HepG2 (cell line): ENCODE measurements at regions not wholly inside any gene's neighbourhood (a gene's known extent, or its start where the extent isn't known, plus 50 kb on each side); places are given as distances from the start of the nearest gene placed in this dataset.

Experiments
- ATAC-seq: fragments of 200-7000 bp; cut with Tn5 transposase; 3 replicates; pipeline ENCODE4 v1.9.1; 2020; ENCODE audit warnings: mild to moderate bottlenecking, moderate library complexity
- BruUV-seq: library from RNA; stranded (reverse); fragments of 400-500 nt; replicated peaks from 2 replicates; lab custom pipeline; 2021; lab: Mats Ljungman, UMichigan
- CTCF ChIA-PET: fragments of 300-600 bp; formaldehyde crosslinking; extraction: SDS; loops from one replicate; lab custom pipeline; 2021; ENCODE audit warnings: low total read pairs, inconsistent platforms, low intra/inter-chr PET ratio; lab: Yijun Ruan, JAX
- POLR2A ChIA-PET: fragments of 350-600 bp; sonication (Branson Sonifier 250); formaldehyde crosslinking; loops from one replicate; lab custom pipeline; 2020; ENCODE audit warnings: antibody characterized with exemption, inconsistent platforms; lab: Yijun Ruan, JAX
- DNase-seq: peaks from one replicate; pipeline ENCODE4 v3.0.0-alpha.2; 2015; ENCODE audit warnings: low spot score
- FAIRE-seq: peaks from 3 replicates; lab custom pipeline; 2011; peaks lifted over from hg19 to GRCh38; lab: Jason Lieb, UNC
- H2AFZ ChIP-seq: one replicate; pipeline ENCODE4 v1.6.1; 2011; ENCODE audit warnings: low read length, inconsistent platforms
- H3K27ac ChIP-seq: fragments of 300-600 bp; 3 replicates; pipeline ENCODE4 v1.8.0; 2011; ENCODE audit warnings: mixed run types, mild to moderate bottlenecking, mixed read lengths, low read length, inconsistent platforms; ENCODE audit not compliant: insufficient read depth; ENCODE audit errors: extremely low read length
- H3K27me3 ChIP-seq, 2 experiments: fragments of 200-600 bp in 1 of 2; 2 replicates in 1 of 2; 3 replicates in 1 of 2; pipeline versions ENCODE4 v1.6.0 to v1.8.0; 2011; ENCODE audit warnings: low read length in 2 of 2, mild to moderate bottlenecking in 2 of 2, moderate library complexity in 2 of 2, inconsistent platforms in 1 of 2; ENCODE audit not compliant: insufficient read depth in 2 of 2, control insufficient read depth in 1 of 2
- H3K36me3 ChIP-seq, 2 experiments: fragments of 200-600 bp in 1 of 2; replicated peaks in 1 of 2; 2 replicates in 1 of 2; 3 replicates in 1 of 2; pipeline versions ENCODE4 v1.5.1 to v1.8.0; 2011; ENCODE audit warnings: low read length in 2 of 2, inconsistent platforms in 1 of 2; ENCODE audit not compliant: insufficient read depth in 2 of 2, control insufficient read depth in 1 of 2
- H3K4me1 ChIP-seq: 2 replicates; pipeline ENCODE4 v1.5.1; 2012; ENCODE audit warnings: low read length, inconsistent platforms; ENCODE audit not compliant: insufficient read depth
- H3K4me2 ChIP-seq: 2 replicates; pipeline ENCODE4 v1.6.0; 2011; ENCODE audit warnings: low read depth, low read length, inconsistent platforms
- H3K4me3 ChIP-seq, 3 experiments: fragments of 200-600 bp in 1 of 3; sonication (generic), shearing (Covaris generic) in 1 of 3; replicated peaks in 1 of 3; 2 replicates each; pipeline ENCODE4 v1.5.1; 2011 to 2016; ENCODE audit warnings: low read length in 3 of 3, inconsistent platforms in 2 of 3, low read depth in 2 of 3, mild to moderate bottlenecking in 2 of 3, control low read depth in 1 of 3, mixed read lengths in 1 of 3; ENCODE audit not compliant: insufficient read depth in 1 of 3
- H3K79me2 ChIP-seq: one replicate; pipeline ENCODE4 v1.6.1; 2011; ENCODE audit warnings: low read length, inconsistent platforms; ENCODE audit not compliant: insufficient read depth
- H3K9ac ChIP-seq: 2 replicates; pipeline ENCODE4 v1.6.0; 2011; ENCODE audit warnings: mild to moderate bottlenecking, low read depth, low read length, inconsistent platforms; ENCODE audit not compliant: insufficient read depth
- H3K9me3 ChIP-seq: 2 replicates; pipeline ENCODE4 v1.5.1; 2012; ENCODE audit warnings: mild to moderate bottlenecking, low read length
- H4K20me1 ChIP-seq: 2 replicates; pipeline ENCODE4 v1.6.0; 2011; ENCODE audit warnings: inconsistent platforms, mild to moderate bottlenecking, low read length, moderate library complexity; ENCODE audit not compliant: insufficient read depth
- ERF ChIP-seq: IDR thresholded peaks from 2 replicates; pipeline ENCODE4 v1.6.1; 2018; ENCODE audit warnings: missing biosample characterization, missing genetic modification reagents
- FOXJ3 ChIP-seq: sonication (generic); formaldehyde crosslinking; IDR thresholded peaks from 2 replicates; pipeline ENCODE4 v1.4.0; 2020; ENCODE audit warnings: missing genetic modification reagents, mild to moderate bottlenecking, borderline replicate concordance
- GTF2F1 ChIP-seq: fragments of 150-350 bp; IDR thresholded peaks from 2 replicates; pipeline ENCODE4 v1.6.1; 2014; ENCODE audit warnings: low read length
- LCORL ChIP-seq, 2 experiments: fragments of 450-650 bp in 1 of 2; sonication (generic) in 1 of 2; formaldehyde crosslinking in 1 of 2; IDR thresholded peaks; 2 replicates each; pipeline versions ENCODE4 v1.5.0 to v1.6.1; 2017 to 2020; ENCODE audit warnings: antibody characterized with exemption in 1 of 2, missing genetic modification reagents in 1 of 2
- MLLT10 ChIP-seq: sonication (generic); formaldehyde crosslinking; IDR thresholded peaks from 2 replicates; pipeline ENCODE4 v1.4.0; 2020; ENCODE audit warnings: missing genetic modification reagents
- RBAK ChIP-seq: sonication (generic); formaldehyde crosslinking; IDR thresholded peaks from 2 replicates; pipeline ENCODE4 v1.5.1; 2020; ENCODE audit warnings: mild to moderate bottlenecking, missing genetic modification reagents
- SAP130 ChIP-seq: IDR thresholded peaks from 2 replicates; pipeline ENCODE4 v1.6.1; 2016; ENCODE audit warnings: low read depth
- ZMYM4 ChIP-seq: sonication (generic); formaldehyde crosslinking; IDR thresholded peaks from 2 replicates; pipeline ENCODE4 v1.8.1; 2023; ENCODE audit warnings: mild to moderate bottlenecking, missing genetic modification reagents
- ZNF160 ChIP-seq: sonication (generic); formaldehyde crosslinking; IDR thresholded peaks from 2 replicates; pipeline ENCODE4 v1.8.0; 2022; ENCODE audit warnings: mild to moderate bottlenecking, inconsistent platforms, missing genetic modification reagents
- ZNF253 ChIP-seq: sonication (generic); formaldehyde crosslinking; IDR thresholded peaks from 2 replicates; pipeline ENCODE4 v1.8.0; 2022; ENCODE audit warnings: mild to moderate bottlenecking, missing genetic modification reagents, borderline replicate concordance
- ZNF256 ChIP-seq: sonication (generic); formaldehyde crosslinking; conservative IDR thresholded peaks from 2 replicates; pipeline ENCODE4 v1.4.0; 2020; ENCODE audit warnings: missing genetic modification reagents
- ZNF292 ChIP-seq: sonication (generic); formaldehyde crosslinking; IDR thresholded peaks from 2 replicates; pipeline ENCODE4 v1.8.1; 2022; ENCODE audit warnings: mild to moderate bottlenecking, low read depth, missing genetic modification reagents, borderline replicate concordance
- ZNF383 ChIP-seq: sonication (generic); formaldehyde crosslinking; IDR thresholded peaks from 2 replicates; pipeline ENCODE4 v1.4.0; 2020; ENCODE audit warnings: missing genetic modification reagents, mild to moderate bottlenecking, borderline replicate concordance
- ZNF563 ChIP-seq: sonication (generic); formaldehyde crosslinking; IDR thresholded peaks from 2 replicates; pipeline ENCODE4 v1.8.0; 2022; ENCODE audit warnings: mild to moderate bottlenecking, moderate library complexity, missing genetic modification reagents
- ZNF577 ChIP-seq: sonication (generic); formaldehyde crosslinking; IDR thresholded peaks from 2 replicates; pipeline ENCODE4 v1.4.0; 2020; ENCODE audit warnings: mild to moderate bottlenecking, low read depth, missing genetic modification reagents, borderline replicate concordance
- ZNF816 ChIP-seq: sonication (generic); formaldehyde crosslinking; IDR thresholded peaks from 2 replicates; pipeline ENCODE4 v1.8.0; 2022; ENCODE audit warnings: missing genetic modification reagents, mild to moderate bottlenecking, borderline replicate concordance
- ZNF879 ChIP-seq: sonication (generic); formaldehyde crosslinking; IDR thresholded peaks from 2 replicates; pipeline ENCODE4 v1.8.1; 2023; ENCODE audit warnings: missing genetic modification reagents
- WGBS: methylation state at CpG from one replicate; pipeline ENCODE4 v1.1.6; 2017; ENCODE audit warnings: low lambda C conversion rate; 5-methylcytosine and 5-hydroxymethylcytosine counted together
- in situ Hi-C: cut with HindIII; loops from 2 replicates; pipeline ENCODE4 v1.10.0; 2017; ENCODE audit warnings: low pct_unique_long_range_greater_than_20kb; ENCODE audit not compliant: extremely low pct_ligation_motif_present
- intact Hi-C: fragments of 100-400 bp; cut with micrococcal nuclease; formaldehyde crosslinking; loops from one replicate; pipeline ENCODE4 v1.10.0; 2022; ENCODE audit not compliant: unreplicated experiment
- TF ChIP-seq, protein P1 (sequence below): sonication (generic); formaldehyde crosslinking; IDR thresholded peaks from 2 replicates; pipeline ENCODE4 v1.8.0; 2022; ENCODE audit warnings: mild to moderate bottlenecking, missing genetic modification reagents, moderate library complexity
- TF ChIP-seq, protein P2 (sequence below): sonication (generic); formaldehyde crosslinking; IDR thresholded peaks from 2 replicates; pipeline ENCODE4 v1.8.0; 2022; ENCODE audit warnings: low read depth, missing genetic modification reagents

DNA sequence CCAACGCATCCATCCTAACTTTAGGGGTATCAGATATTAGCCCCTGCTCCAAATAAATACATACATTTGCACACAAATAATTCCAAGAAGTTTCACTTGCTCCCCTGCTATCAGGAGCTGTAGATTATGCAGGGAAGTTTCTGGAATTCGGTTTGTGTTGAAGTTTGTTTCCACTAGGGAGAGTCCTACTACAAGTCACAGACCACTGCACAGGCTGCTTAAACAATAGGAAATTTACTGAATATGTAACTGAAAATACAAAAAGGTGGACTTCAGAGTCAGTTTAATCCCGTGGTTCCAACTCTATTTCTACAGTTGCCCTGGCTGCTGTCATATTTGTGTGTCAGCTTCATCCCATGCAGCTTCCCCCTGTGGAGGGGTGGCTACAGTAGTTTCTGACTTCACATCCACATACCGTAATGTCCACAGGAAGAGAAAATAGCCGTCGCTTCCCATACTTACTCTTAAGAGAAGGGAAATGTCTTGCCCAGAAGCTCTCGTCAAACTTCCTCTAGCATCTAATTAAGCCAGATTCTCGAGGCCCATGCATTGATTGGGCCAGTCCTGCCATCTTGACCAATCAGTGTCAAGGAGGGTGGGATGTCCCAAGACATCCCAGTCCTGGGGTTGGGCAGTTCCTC is 286.6 kb downstream of the COG6 start (continued):
- TF ChIP-seq ZNF577 (CRISPR knock-in tag): no peak

DNA sequence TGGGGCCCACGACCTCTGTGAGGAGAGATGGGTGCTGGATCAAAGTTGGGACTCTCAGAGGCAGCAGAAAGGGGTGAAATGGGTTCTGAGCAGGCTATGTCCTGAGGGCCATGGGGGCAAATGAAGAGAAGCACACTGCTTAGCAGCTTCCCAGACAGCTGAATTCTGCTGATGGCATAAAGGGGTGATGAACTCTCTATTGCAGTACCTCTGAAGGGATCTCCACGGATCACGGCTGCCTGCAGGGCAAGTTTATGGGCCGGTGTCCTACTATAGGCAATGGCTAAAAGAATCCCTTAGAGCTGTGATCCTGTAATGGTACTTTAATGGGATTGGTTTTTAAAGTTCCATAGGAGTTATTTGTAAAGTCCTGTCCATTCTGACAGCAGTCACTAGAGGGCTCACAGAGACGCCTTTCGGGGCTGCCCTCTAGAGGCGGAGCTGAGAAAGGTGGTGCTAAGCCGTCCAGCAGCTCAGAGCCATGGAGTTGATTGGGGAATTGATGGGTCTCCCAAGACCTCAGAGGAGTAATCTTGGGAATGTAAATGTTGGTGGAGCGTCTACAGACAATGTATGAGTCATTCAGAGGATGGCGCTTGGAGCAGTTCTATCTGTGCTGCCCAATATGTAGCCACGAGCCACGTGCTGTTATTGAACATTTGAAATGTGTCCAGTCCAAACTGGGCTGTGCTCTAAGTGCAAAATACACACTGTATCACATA is 287.3 kb downstream of the COG6 start:
- H3K36me3 ChIP-seq: no peaks in the 10 kb centered on the region
- ChIA-PET CTCF (interaction anchor here (1.3 to 4.4 kb wide), 3 partner anchors 740 to 835 kb away, joined by 3 to 32 read pairs (median 6); no protein-coding TSS in a partner anchor), POLR2A (interaction anchor here (0.7 kb wide), 1 partner anchor 119 kb away, joined by 3 read pairs; no protein-coding TSS in a partner anchor)
- ATAC-seq (peak; percentile 100), DNase-seq (peak; percentile 66), FAIRE-seq (peak; percentile 87)
- H2AFZ ChIP-seq: no peak overlapping the region
- H3K4me2 ChIP-seq: no peak overlapping the region
- no peak overlapping the region for H3K27ac ChIP-seq
- in situ Hi-C loops (loop anchor here (5.0 kb wide), 1 partner anchor 740 kb away; no protein-coding TSS in a partner anchor), intact Hi-C loops (loop anchor here (1.0 to 10.0 kb wide), 4 partner anchors 120 to 834 kb away; no protein-coding TSS in a partner anchor)
- no peaks in the 10 kb centered on the region for H3K9me3 ChIP-seq
- no peaks in the 10 kb centered on the region for H4K20me1 ChIP-seq
- no peaks in the 10 kb centered on the region for H3K79me2 ChIP-seq
- no peaks in the 10 kb centered on the region; a peak in 1 of 5 replicates for H3K27me3 ChIP-seq
- no peaks in the 10 kb centered on the region for H3K4me1 ChIP-seq
- H3K9ac ChIP-seq: no peak overlapping the region
- BruUV-seq: no TSS peak
- 12% methylated on average over 9 of the region's 12 CpGs for WGBS
- no peak overlapping the region for H3K4me3 ChIP-seq
- TF ChIP-seq GTF2F1 (no peak), SAP130 (CRISPR knock-in tag) (no peak), ZNF563 (CRISPR knock-in tag) (no peak), ZNF383 (CRISPR knock-in tag) (no peak), ZNF253 (CRISPR knock-in tag) (no peak), ZNF292 (CRISPR knock-in tag) (no peak), ZNF160 (no peak), MLLT10 (CRISPR knock-in tag) (no peak), FOXJ3 (CRISPR knock-in tag) (no peak), RBAK (CRISPR knock-in tag) (no peak), ZNF879 (CRISPR knock-in tag) (no peak), ZNF256 (CRISPR knock-in tag) (no peak), ERF (CRISPR knock-in tag) (no peak), ZNF816 (CRISPR knock-in tag) (no peak), ZMYM4 (CRISPR knock-in tag) (peak; percentile 69), LCORL (IDR thresholded peaks at IDR 0.05) (no peak), LCORL (CRISPR knock-in tag; IDR thresholded peaks at IDR 0.05) (0 out of 2 replicates have a peak, but pooled peaks have one; percentile 30)
- TF ChIP-seq, protein P1, sequence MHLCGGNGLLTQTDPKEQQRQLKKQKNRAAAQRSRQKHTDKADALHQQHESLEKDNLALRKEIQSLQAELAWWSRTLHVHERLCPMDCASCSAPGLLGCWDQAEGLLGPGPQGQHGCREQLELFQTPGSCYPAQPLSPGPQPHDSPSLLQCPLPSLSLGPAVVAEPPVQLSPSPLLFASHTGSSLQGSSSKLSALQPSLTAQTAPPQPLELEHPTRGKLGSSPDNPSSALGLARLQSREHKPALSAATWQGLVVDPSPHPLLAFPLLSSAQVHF (CRISPR knock-in tag): no peak
- TF ChIP-seq, protein P2, sequence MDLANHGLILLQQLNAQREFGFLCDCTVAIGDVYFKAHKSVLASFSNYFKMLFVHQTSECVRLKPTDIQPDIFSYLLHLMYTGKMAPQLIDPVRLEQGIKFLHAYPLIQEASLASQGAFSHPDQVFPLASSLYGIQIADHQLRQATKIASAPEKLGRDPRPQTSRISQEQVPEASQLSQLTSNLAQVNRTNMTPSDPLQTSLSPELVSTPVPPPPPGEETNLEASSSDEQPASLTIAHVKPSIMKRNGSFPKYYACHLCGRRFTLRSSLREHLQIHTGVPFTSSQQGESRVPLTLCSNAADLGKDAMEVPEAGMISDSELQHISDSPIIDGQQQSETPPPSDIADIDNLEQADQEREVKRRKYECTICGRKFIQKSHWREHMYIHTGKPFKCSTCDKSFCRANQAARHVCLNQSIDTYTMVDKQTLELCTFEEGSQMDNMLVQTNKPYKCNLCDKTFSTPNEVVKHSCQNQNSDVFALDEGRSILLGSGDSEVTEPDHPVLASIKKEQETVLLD: no peak
